Stimulated activated CD4-positive, alpha-beta T cell treated with anti-CD3 and anti-CD28 coated beads, Interleukin-2, amount 100 ng/mL, for 4 hours (primary cell): ENCODE measurements at regions not wholly inside any gene's neighbourhood (a gene's known extent, or its start where the extent isn't known, plus 50 kb on each side); places are given as distances from the start of the nearest gene placed in this dataset.
"Not testable (repeated sequence)": the region's sequence is repeated elsewhere in the genome, so short reads cannot be mapped to it uniquely, and the experiment has no call there.

Experiments used
- DNase-seq: peaks from one replicate; pipeline ENCODE4 v3.0.0-alpha.2; 2020; ENCODE audit warnings: low read depth

- no peak for DNase-seq
These were observed 761.7 kb upstream of the SEMA6D start for GRCh38 chr15:46955576-46955975.

GRCh38 chr15:46956456-46956855 is 760.8 kb upstream of the SEMA6D start:
- DNase-seq, result no peak

GRCh38 chr15:46956881-46957280 is 760.4 kb upstream of the SEMA6D start:
- DNase-seq, result no peak

- no peak for DNase-seq
These were observed 756.7 kb upstream of the SEMA6D start for GRCh38 chr15:46960581-46960980.

GRCh38 chr15:46961795-46962194 is 755.5 kb upstream of the SEMA6D start:
- no peak for DNase-seq

GRCh38 chr15:46988055-46988454 is 729.2 kb upstream of the SEMA6D start:
- DNase-seq, result not testable (repeated sequence)

GRCh38 chr15:46996359-46996758 is 720.9 kb upstream of the SEMA6D start:
- DNase-seq, result no peak

- DNase-seq, result no peak
These were observed 719.8 kb upstream of the SEMA6D start for GRCh38 chr15:46997501-46997900.

- no peak for DNase-seq
These were observed 713.7 kb upstream of the SEMA6D start for GRCh38 chr15:47003568-47003967.

GRCh38 chr15:47013446-47013845 is 703.9 kb upstream of the SEMA6D start:
- DNase-seq, result no peak

- no peak for DNase-seq
These were observed 689.9 kb upstream of the SEMA6D start for GRCh38 chr15:47027322-47027946.

- DNase-seq, result no peak
These were observed 681.6 kb upstream of the SEMA6D start for GRCh38 chr15:47035475-47036406.

GRCh38 chr15:47037003-47037402 is 680.3 kb upstream of the SEMA6D start:
- no peak for DNase-seq

- DNase-seq, result no peak
These were observed 678.1 kb upstream of the SEMA6D start for GRCh38 chr15:47039225-47039624.

GRCh38 chr15:47041301-47041700 is 676.0 kb upstream of the SEMA6D start:
- no peak for DNase-seq

GRCh38 chr15:47047981-47048380 is 669.3 kb upstream of the SEMA6D start:
- not testable (repeated sequence) for DNase-seq

- DNase-seq, result no peak
These were observed 650.9 kb upstream of the SEMA6D start for GRCh38 chr15:47066392-47066791.

GRCh38 chr15:47077846-47078245 is 639.5 kb upstream of the SEMA6D start:
- not testable (repeated sequence) for DNase-seq

- DNase-seq, result no peak
These were observed 621.5 kb upstream of the SEMA6D start for GRCh38 chr15:47095833-47096232.

- not testable (repeated sequence) for DNase-seq
These were observed 618.8 kb upstream of the SEMA6D start for GRCh38 chr15:47098526-47098925.

GRCh38 chr15:47099801-47100200 is 617.5 kb upstream of the SEMA6D start:
- not testable (repeated sequence) for DNase-seq

- not testable (repeated sequence) for DNase-seq
These were observed 608.5 kb upstream of the SEMA6D start for GRCh38 chr15:47108800-47109199.

GRCh38 chr15:47116698-47117097 is 600.6 kb upstream of the SEMA6D start:
- no peak for DNase-seq
